Stimulated activated CD4-positive, alpha-beta T cell treated with anti-CD3 and anti-CD28 coated beads, TNF-alpha, amount 100 ng/mL, for 1 hour (primary cell): ENCODE measurements at regions not wholly inside any gene's neighbourhood (a gene's known extent, or its start where the extent isn't known, plus 50 kb on each side); places are given as distances from the start of the nearest gene placed in this dataset.

Experiments
- DNase-seq, 3 donors: peaks; one replicate each; pipeline ENCODE4 v3.0.0-alpha.2; 2020; ENCODE audit warnings: low read depth in 3 of 3, low spot score in 1 of 3

- no peak for DNase-seq
Measured at GRCh38 chr10:29105516-29106215, 183.2 kb upstream of the LYZL1 start.

GRCh38 chr10:29106287-29106686, 182.6 kb upstream of the LYZL1 start:
- no peak for DNase-seq

GRCh38 chr10:29107866-29108498, 180.9 kb upstream of the LYZL1 start:
- no peak for DNase-seq

GRCh38 chr10:29109707-29110571, 178.9 kb upstream of the LYZL1 start:
- DNase-seq: no peak

- no peak for DNase-seq
Measured at GRCh38 chr10:29112827-29113615, 175.8 kb upstream of the LYZL1 start.

- DNase-seq: no peak
Measured at GRCh38 chr10:29113616-29113945, 175.3 kb upstream of the LYZL1 start.

GRCh38 chr10:29114141-29114540, 174.7 kb upstream of the LYZL1 start:
- no peak for DNase-seq

GRCh38 chr10:29117781-29118180, 171.1 kb upstream of the LYZL1 start:
- no peak for DNase-seq

- no peak for DNase-seq
Measured at GRCh38 chr10:29119374-29119773, 169.5 kb upstream of the LYZL1 start.

- no peak for DNase-seq
Measured at GRCh38 chr10:29120216-29120615, 168.7 kb upstream of the LYZL1 start.

- DNase-seq: no peak
Measured at GRCh38 chr10:29124864-29125263, 164.0 kb upstream of the LYZL1 start.

- no peak for DNase-seq
Measured at GRCh38 chr10:29127037-29127700, 161.7 kb upstream of the LYZL1 start.

GRCh38 chr10:29127731-29128130, 161.1 kb upstream of the LYZL1 start:
- no peak for DNase-seq

- DNase-seq: no peak
Measured at GRCh38 chr10:29130190-29130673, 158.6 kb upstream of the LYZL1 start.

- no peak for DNase-seq
Measured at GRCh38 chr10:29131952-29132547, 156.8 kb upstream of the LYZL1 start.

- no peak for DNase-seq
Measured at GRCh38 chr10:29132551-29133111, 156.2 kb upstream of the LYZL1 start.

GRCh38 chr10:29135337-29135736, 153.5 kb upstream of the LYZL1 start:
- DNase-seq: no peak

GRCh38 chr10:29136411-29136810, 152.5 kb upstream of the LYZL1 start:
- DNase-seq: no peak

GRCh38 chr10:29140151-29140550, 148.7 kb upstream of the LYZL1 start:
- DNase-seq: no peak

GRCh38 chr10:29140991-29141390, 147.9 kb upstream of the LYZL1 start:
- DNase-seq: no peak
